GM12875 (cell line): ENCODE measurements at regions not wholly inside any gene's neighbourhood (a gene's known extent, or its start where the extent isn't known, plus 50 kb on each side); places are given as distances from the start of the nearest gene placed in this dataset.

Experiments
- H3K4me3 ChIP-seq: one replicate; pipeline ENCODE4 v1.5.1; 2011; ENCODE audit warnings: low read depth, low read length, control low read depth
- CTCF ChIP-seq: IDR thresholded peaks from 2 replicates; pipeline ENCODE4 v1.5.1; 2011; ENCODE audit warnings: low read depth, mild to moderate bottlenecking, control low read depth, inconsistent platforms, low read length, moderate library complexity, borderline replicate concordance; ENCODE audit not compliant: insufficient read depth

DNA sequence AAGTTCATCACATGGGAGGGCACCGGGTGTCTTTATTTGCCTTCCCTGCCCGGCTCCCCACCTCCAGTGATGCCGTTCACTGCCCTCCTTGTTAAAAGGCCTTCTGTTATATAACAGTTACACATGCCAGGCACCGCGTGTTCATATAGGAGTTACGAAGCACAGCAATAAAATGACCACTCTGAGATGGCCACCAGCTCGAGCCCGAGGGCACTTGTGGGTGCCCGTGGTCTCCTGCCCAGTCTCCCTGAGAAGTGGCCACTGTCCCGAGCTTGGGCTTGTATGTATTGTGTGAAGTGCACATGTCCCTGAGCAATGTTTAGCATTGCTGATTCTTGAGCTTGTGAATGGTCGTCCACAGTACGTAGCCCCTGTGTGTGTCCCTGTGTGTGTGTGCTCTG is 355.6 kb downstream of the SEC14L1 start:
- no peak overlapping the region for H3K4me3 ChIP-seq
- no peak for TF ChIP-seq CTCF

- TF ChIP-seq CTCF: no peak
- H3K4me3 ChIP-seq: no peak overlapping the region
These were observed 356.2 kb downstream of the SEC14L1 start for GRCh38 chr17:77496831-77497577.

DNA sequence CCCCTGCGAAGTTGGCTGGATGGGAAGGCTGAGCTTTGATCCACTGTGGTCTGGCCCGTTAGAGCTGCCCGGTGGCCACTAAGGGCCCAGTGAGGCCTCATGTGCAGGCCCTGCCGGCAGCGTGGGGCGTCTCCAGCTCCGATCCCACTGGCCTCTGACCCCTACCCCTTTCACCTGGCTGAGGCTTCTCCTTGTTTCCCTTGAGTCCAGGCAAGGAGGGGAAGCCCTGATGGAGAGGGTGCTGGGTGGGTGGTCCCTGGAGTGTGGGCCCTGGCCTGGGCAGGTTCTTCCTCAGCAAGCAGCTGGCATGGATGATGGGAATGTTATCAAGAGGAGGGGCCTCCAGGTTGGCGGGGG is 356.8 kb downstream of the SEC14L1 start:
- TF ChIP-seq CTCF: no peak
- no peak overlapping the region for H3K4me3 ChIP-seq

DNA sequence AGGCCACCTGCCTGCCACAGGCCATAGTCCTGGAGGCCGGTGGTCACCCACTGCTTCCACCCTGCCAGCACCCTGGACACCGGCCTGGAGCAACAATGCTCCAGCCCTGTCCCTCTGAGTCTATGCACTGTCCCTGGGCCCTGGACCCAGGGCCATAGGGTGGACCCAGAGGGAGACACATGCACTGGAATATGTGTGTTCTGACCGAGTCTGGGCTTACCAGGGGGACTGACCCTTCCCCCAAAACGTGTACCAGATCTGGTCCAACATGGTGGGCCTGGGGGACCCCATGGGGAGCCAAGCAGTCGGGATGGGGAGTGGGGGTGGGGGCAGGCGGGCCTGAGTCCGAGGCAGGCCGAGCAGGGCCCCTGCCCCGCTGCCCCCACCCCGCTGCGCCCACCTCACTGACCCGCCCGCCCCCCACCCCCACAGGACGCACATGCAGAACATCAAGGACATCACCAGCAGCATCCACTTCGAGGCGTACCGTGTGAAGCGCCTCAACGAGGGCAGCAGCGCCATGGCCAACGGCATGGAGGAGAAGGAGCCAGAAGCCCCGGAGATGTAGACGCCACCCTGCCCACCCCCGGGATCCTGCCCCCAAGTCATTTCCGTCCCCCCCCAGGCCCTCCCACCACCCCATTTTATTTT is 357.4 kb downstream of the SEC14L1 start:
- no peak overlapping the region for H3K4me3 ChIP-seq
- no peak for TF ChIP-seq CTCF

GRCh38 chr17:77498791-77499698 is 358.3 kb downstream of the SEC14L1 start:
- TF ChIP-seq CTCF: no peak
- no peak overlapping the region for H3K4me3 ChIP-seq

DNA sequence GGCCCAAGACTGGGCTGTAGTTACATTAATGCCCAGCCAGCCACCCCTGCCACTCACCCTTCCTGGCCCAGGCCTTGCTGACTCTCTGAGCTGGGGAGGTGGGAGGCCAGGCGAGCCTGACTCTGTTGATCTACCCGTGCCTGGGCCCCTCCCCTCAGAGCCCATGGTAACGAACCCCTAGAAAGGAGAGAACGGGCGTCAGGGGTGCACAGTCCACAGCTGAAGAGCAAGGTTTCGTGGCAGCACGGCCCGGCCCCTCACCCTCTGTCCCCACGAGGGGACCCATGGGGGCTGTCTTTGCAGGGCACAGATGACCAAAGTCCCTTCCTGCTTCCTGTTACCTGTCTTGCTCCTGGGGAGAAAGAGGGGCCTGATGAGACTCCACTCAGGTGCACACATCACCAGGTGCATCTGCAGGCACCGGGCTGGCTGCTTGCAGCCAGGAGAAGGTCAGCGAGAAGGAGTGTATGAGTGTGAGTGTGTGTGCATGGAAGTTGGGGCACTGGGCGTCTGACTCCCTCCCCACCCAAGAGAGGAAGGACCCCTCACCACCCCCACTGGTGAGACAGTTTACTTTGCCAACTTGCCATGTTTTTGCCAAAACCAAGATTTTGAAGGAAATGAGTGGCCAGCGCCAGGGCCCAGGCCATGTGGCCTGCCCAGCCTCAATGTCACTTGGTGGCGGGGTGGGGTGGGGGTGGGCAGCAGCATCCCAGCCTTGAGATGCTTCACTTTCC is 359.1 kb downstream of the SEC14L1 start:
- H3K4me3 ChIP-seq: no peak overlapping the region

More for the DNA sequence above, 359.1 kb downstream of the SEC14L1 start:
- TF ChIP-seq CTCF: no peak
